GM21447 (cell line): ENCODE measurements at regions not wholly inside any gene's neighbourhood (a gene's known extent, or its start where the extent isn't known, plus 50 kb on each side); places are given as distances from the start of the nearest gene placed in this dataset.

Experiments used
- ATAC-seq: cut with Tn5 transposase; IDR thresholded peaks from one replicate; pipeline ENCODE4 v1.9.1; 2021; ENCODE audit not compliant: unreplicated experiment

DNA sequence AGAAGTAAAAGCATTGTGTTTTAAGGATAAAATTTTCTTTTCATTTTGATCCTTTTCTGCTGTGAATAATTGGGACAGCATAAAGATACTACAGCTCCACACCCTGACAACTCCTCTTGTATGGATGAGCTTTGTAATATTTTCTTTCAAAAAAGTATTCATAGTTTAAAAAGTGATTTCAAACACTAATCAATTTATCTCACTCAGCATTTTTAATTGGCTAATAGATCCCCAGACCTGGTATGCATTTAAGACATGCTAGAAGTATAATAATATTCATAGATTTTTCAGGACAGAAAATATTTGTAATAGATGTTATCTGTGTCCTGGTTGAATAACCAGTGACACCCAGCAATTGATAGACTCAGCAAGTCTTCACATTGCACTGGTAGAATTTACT is 510.7 kb downstream of the RIT2 start:
- no peak for ATAC-seq

DNA sequence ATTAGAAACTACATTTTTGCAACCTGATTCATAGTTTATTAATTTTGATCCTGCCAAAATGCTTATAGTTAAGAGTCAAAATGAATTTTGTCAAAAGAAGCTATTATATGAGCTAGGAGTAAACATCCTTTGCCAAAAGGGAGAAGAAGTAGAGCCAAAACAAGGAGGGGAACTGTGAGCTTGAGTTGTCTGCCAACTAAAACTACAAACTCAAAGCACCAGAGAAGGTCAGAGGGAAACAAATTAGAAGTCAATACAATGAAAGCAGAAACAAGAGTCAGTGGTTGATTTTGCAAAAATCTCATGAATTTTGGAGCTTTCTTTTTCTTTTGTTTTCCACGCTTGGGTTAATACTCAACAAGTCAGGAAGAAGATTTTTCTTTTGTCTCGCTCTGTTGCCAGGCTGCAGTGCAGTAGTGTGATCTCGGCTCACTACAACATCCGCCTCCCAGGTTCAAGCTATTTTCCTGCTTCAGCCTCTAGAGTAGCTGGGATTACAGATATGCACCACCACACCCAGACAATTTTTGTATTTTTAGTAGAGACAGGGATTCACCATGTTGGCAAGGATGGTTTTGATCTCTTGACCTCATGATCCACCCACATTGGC is 508.5 kb downstream of the RIT2 start:
- ATAC-seq = no peak

DNA sequence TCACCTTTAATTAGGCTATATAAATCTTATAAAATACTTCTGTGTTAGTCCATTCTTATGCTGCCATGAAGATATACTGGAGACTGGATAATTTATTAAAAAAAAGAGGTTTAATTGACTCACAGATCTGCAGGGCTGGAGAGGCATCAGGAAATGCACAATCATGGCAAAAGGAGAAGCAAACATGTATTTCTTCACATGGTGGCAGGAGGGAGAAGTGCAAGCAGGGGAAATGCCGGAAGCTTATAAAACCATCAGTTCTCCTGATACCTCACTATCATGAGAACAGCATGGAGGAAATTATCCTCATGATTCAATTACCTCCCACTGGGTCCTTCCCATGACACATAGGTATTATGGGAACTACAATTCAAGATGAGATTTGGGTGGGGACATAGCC is 504.4 kb downstream of the RIT2 start:
- no peak for ATAC-seq

DNA sequence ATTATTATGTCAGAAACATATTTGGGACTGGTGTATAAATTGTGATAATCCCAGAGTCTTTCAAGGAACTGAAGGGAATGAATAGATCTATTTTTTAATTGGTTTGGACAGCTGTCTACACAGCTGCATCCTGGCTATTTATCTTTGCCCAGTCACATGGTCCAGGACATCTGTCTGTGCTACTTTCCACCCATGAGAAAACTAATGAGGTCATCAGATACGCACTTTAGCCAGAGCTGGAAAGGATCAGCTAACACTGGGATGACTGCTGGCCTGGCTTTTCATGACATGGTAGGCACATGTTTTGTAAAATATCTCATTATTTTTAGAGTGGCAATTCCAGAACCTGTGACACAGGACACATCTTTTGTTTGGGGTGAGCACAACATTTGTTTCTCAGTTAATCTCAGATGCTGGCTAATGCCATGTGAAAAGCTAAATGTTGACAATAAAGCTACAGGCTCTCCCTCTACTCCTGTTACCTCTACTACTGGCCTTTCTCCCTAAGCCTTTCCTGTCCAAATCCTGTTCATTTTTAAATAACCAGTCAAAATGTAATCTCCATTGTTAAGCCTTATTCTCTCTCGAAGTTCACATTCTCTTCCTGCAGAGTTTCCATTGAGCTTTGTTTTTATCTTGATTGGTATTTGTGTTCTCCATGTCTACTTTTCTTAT is 500.7 kb downstream of the RIT2 start:
- no peak for ATAC-seq

DNA sequence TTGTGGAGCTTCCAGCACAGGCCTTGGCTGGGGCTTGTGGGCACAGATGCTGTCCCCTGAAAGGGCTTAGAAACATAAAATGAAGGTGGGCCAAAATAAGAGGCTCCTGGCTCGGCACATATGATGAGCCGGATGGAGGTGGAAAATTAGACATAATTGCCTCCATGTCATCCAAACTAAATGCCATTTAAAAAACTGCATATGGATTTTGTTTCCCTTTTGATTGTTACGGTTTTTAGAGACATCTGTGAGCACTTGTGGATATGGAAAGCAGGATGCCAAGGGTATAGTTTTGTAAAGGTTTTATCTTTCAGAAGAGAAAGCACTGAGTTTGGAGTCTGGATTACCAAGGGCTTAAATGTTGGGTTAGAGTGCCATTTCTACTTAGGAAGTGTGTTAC is 498.3 kb downstream of the RIT2 start:
- ATAC-seq = no peak

DNA sequence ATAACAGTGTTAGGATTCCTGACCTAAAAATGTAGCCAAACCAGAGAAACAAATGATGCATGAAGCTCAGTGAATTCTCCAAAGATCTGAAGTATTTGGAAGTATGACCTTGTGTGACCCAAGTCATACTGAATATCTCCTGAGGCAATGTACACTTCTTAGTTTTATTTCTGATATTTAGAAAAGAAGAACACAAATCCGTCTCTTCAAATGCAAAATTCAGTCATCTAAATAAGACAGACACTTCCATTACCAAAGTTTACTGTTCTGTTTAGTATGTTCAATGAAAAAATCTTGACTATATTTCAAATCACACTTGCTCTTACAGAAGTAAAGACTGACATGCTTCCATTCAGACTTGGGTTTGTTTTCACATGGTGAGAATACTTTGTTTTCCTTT is 495.7 kb downstream of the RIT2 start:
- ATAC-seq = no peak

DNA sequence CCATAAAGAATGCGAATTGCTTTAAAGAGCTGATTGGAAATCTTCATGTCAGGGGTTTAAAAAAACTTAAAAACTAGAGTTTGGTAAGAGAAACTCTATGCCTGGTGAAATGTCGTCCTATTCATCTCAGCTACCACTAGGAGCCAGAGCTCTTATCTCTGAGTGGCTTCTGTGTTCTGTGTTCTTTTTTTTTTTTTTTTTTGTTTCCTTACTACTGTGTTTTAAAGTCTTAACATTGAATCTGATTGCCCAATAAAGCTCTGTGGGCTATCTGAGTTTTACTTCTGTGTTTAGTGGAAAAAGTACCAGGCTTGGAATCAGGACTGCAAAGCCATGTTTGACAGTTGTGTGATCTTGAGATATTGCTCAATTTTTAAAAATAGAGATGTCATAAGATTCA is 494.8 kb downstream of the RIT2 start:
- no peak for ATAC-seq

DNA sequence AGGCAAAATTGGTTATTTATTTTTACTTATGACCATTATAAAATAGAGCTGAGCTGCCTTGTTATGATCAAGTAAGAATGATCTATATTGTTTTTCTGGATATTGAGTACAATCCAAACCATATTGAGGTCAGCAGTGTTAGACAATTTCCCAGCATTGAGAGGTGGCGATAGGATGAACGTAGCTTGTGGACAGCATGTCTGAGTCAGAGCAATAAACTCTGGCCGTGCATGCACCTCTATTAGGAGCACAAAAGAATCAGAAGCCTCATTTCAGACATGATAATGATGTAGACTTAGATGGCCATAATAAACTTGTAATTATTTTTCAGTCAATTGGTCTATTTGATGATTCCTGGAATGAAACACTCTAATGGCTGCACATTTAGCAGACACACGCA is 491.6 kb downstream of the RIT2 start:
- ATAC-seq = no peak

DNA sequence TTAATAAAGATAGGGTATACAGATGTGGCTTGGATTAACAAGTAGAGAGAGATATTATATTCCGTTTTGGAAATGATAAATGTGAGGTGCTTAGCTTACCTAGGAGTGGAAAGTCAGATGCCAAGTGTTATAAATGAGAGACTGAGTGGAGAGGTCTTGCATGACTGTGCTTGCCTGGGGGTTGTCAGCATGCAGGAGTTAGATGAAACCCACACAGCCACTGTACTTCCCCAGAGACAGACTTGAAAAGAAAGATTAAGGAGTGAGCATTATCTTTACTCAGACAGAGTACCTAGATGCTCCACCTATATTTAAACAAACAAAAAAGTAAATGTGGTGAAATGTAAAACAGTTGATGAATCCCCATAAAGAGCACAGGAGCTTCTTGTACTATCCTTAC is 482.7 kb downstream of the RIT2 start:
- no peak for ATAC-seq

DNA sequence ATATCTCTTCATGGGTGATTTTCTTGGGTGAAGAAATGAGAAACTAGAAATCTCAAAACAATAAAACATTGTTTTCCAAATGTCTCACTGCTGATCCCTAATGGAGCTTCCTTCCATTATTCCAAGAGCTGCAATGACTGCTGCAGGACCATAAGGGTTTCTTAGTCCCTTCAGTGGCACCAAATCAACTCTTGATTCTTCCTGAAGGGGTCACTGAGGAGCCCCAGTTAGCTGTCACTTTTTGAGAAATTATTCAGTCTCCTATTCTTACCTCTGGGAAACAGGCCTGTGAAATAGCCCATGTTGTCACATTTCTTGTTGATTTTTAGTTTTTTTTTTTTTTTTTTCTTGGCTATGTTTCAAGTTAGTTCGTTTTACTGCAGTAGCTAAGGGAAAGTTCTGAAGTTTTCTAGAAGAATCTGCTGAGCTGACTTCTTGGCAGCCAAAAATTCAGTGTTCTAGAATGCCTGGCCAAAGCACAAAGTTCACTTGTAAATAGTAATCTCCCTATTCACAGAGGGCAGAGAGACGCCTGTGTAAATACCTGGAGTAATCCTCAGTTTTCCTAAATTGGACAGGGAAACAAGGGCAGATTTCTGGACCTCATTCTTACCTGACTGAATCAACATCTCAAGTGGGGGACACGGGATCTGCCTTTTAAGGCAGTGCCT is 480.0 kb downstream of the RIT2 start:
- no peak for ATAC-seq

DNA sequence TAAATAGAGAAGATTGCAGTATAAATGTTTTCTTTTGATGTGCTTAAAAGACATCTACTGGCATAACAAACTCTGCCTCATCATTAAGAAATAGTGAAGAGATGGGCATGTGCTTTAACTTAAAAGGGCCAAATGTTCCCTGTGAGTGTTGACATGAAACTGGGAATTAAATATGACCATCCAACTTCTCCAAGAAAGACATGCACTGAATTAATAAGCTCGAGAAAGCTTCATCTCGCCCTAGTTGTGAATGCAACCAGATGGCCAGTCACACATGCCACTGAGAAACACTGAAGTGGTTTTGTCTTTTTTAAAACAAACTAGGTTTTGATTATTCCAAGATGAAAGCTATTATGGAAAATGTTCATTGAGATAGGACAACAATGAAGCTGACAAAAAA is 479.2 kb downstream of the RIT2 start:
- ATAC-seq = no peak

DNA sequence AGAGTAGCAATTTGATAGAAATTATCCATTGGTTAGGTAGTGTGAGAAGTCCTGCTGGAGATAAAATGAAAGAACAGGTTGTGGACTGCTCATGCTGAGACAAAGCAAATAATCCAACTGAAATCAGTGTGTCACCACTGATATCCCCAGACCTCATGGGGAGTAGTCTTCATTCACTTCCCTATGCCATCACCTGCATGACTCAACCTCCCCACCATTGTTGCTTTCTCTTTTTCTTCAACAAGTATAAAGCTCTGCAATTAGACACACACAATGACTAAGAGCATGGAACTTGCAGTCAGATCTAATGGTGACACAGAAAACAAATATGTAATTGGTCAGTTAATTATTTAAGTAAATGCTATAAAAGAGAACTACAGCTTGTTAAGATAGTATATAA is 475.3 kb downstream of the RIT2 start:
- no peak for ATAC-seq

DNA sequence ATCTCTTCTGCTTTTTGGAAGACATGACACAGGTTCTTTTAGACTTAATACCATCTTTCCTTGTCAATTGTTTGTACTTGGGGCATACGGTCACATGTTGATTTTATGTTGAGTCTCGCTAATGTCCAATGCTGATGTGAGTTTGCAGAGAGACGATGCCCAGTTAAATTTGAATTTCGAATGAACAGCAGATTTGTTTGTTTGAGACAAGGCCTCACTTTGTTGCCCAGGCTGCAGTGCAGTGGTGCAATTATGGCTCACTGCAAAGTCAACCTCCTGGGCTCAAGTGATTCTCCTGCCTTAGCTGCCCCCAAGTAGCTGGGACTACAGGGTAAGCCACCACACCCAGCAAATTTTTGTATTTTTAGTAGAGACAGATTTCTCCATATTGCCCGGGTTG is 473.5 kb downstream of the RIT2 start:
- no peak for ATAC-seq

DNA sequence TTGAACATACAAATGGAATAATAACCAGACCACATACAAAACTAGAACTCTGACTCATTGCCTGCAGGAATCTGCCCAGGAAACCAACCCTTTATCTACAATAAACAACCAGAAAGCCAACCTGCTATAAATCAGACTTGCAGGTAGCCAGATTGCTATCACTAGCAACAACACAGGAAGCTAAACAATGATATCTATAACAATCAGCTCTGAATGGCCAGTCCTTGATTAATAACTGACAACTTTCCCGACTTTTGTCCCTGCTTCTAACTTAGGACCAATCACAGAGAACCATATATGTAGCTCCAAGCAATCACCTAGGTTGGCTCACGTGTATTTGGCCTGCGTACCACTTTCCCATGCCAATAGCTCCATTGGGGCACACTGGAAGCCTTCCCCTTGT is 470.8 kb downstream of the RIT2 start:
- ATAC-seq = no peak

DNA sequence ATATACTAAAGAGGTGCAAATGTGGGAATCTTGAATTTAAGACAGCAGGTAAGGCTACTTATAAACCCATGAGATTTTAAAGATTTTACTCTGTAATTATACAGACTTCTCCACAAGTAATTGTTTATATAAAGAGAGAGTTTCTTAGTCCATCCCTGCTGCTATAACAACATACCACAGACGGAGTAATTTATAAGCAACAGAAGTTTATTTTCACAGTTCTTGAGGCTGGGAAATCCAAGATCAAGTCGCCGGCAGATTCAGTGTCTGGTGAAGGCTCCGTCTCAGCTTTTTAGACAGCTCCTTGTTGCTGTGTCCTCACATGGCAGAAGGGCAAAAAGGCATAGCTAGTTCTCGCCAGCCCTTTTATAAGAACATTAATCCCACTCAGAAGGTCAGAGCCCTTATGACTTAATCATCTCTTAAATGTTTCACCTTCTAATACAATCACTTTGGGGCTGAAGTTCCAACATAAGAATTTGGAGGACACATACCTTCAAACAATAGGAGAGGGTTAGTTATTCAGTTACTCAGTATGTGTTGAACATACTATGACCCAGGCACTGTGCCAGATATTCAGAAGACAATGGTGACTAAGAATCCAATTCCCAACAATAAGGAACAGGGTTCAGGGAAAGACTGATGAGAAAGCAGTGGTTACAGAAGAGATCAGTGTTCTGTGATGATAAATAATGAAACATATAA is 466.0 kb downstream of the RIT2 start:
- ATAC-seq = no peak

DNA sequence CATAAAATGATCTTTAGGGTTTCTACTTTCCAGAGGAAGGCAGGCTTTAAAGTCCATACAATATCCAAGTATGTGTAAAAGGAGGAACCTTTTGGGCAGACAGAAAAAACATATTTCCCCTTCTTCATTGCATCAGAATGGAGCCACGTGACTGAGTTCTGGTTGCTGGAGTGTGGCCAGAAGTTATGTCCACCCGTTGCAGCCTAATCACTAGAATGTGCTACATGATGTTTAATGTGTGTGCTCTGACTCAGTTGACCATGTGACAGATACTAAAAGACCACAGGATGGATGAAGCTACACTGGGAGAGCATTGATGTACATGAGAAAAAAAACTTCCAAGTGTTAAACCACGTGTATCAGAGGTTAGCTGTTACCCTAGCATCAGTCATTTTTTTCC is 460.9 kb downstream of the RIT2 start:
- no peak for ATAC-seq

DNA sequence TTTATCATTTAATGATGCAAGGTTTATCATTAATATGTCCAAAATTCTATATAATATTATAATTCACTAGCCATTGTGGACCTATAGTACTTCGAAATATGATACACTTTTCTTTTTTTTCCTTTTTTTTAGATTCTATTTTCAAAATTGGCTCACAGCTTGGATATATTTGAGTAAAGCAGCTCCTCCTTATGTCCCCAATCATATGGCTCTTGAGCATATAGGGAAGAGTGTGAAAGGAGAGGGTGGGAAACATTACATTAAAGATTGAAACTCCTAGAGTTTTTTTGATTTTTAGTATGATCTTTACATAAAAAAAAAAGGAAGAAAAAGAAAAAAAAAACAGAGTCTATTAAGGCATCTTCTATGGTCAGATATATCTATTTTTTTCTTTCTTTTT is 457.9 kb downstream of the RIT2 start:
- no peak for ATAC-seq

DNA sequence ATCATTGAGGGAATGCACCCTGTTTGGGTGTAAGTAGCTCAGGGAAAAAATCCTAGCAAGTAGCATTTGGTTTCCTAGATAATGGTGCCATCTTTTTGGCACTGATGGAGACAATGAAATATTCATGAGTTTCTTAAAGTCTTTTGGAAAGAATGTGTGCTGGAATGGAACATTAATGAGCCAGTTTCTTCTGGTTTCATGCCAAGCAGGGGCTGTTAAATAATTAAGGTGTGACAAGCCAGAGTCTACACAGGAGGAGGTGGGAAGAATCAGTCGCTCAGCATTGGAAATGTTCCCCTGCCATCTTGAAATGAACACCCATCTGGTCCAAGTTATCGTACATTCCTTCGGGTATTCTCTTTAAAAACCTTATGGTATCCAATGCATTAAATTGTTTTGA is 457.3 kb downstream of the RIT2 start:
- ATAC-seq = no peak

DNA sequence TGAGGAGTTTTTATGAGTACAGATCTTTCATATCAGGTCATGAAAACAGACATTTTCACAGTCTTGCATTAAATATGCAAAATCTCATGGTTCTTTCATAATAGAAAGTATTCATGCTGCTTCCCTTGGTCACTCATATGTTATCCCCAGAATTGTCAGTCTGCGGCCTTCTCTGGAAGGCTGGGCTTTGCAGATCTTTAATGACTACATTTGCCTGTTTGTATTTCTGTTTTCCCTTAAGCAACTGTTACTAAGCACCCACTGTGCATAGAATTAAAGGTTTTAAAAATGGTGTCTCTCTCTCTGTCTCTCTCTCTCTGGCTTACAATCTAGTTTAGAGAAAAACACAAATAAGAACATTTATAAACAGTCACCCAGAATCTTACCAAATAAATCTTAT is 456.3 kb downstream of the RIT2 start:
- ATAC-seq = no peak

DNA sequence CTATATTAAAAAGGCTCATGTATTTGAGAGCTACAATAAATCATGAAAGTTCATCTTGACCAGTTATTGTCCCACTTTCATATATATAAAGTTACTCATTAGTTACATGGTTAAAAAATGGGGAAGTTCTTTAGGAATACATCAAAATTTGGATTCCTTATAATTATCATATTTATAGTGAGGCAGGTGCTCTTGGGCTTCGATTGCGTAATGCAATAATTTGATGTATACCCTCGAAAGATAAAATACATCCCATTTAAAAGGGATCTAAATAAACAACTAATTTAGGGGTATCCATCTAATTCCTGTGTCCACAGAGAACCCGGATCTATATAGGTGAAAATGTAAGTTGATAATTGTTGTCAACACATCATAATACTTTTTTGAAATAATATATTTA is 444.6 kb downstream of the RIT2 start:
- ATAC-seq = no peak

DNA sequence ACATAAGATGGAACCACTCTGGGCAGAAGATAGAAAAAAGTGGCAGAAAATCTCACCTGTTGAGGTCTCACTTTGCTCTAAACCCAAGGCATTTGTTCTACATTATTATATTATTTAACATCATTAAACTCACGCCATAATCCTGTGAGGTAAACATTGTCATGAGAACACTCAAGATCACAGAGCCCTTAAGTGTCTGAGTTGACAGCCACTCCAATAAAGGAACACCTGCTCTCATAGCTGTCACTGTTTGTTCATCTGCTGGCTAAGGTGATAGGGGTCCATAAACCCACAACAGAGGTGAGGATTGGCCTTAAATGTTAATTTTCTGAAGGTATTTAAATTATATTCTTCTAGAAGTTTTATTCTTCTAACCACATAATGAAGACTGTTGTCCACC is 439.7 kb downstream of the RIT2 start:
- no peak for ATAC-seq

DNA sequence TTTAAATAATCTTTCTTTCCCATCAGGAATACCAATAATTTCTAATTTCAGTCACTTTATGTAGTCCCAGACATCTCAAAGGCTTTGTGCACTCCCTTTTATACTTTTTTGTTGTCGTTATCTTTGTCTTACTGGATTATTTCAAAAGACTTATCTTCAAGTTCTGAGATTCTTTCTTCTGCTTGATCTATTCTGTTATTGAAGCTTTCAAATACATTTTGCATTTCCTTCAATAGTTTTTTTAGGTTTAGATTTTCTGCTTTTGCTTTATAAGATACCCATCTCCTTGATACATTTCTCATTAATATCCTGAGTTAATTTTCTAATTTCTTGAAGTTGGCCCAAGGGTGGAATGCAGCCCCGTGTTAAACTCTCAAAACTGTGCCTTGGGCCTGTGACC is 432.4 kb downstream of the RIT2 start:
- ATAC-seq = no peak
